PC-3 (cell line): ENCODE measurements at regions not wholly inside any gene's neighbourhood (a gene's known extent, or its start where the extent isn't known, plus 50 kb on each side); places are given as distances from the start of the nearest gene placed in this dataset.

Experiments
- ATAC-seq: fragments of 200-7000 bp; cut with Tn5 transposase; 2 replicates; pipeline ENCODE4 v1.9.1; 2020; ENCODE audit warnings: mild to moderate bottlenecking, moderate library complexity
- BruUV-seq: library from RNA; stranded (reverse); fragments of 400-500 nt; replicated peaks from 2 replicates; lab custom pipeline; 2021; lab: Mats Ljungman, UMichigan
- CTCF ChIA-PET: fragments of 300-600 bp; sonication (Branson Sonifier 250); formaldehyde crosslinking; loops from one replicate; lab custom pipeline; 2022; ENCODE audit warnings: antibody characterized with exemption; lab: Charles Lee
- POLR2A ChIA-PET: fragments of 300-600 bp; sonication (Branson Sonifier 250); formaldehyde crosslinking; loops from one replicate; lab custom pipeline; 2022; ENCODE audit warnings: antibody characterized with exemption; ENCODE audit not compliant: unreplicated experiment; lab: Charles Lee
- DNase-seq: peaks from one replicate; pipeline ENCODE4 v3.0.0-alpha.2; 2015
- H2AFZ ChIP-seq: fragments of 300-600 bp; sonication (generic); 2 replicates; pipeline ENCODE4 v1.6.0; 2016; ENCODE audit warnings: antibody characterized with exemption, low read length
- H3F3A ChIP-seq: fragments of 300-600 bp; sonication (generic); one replicate; pipeline ENCODE4 v1.6.0; 2017; ENCODE audit warnings: antibody characterized with exemption, low read length, control low read depth, mild to moderate bottlenecking; ENCODE audit not compliant: unreplicated experiment
- H3K27ac ChIP-seq: fragments of 300-600 bp; sonication (generic); 2 replicates; pipeline ENCODE4 v1.5.1; 2016; ENCODE audit warnings: mild to moderate bottlenecking, low read length
- H3K27me3 ChIP-seq: fragments of 300-600 bp; sonication (generic); 2 replicates; pipeline ENCODE4 v1.6.1; 2016; ENCODE audit warnings: low read length, mixed read lengths
- H3K36me3 ChIP-seq: fragments of 300-600 bp; sonication (generic); 2 replicates; pipeline ENCODE4 v1.6.1; 2016; ENCODE audit warnings: low read depth, mixed run types, low read length, mixed read lengths
- H3K4me1 ChIP-seq: fragments of 300-600 bp; sonication (generic); 2 replicates; pipeline ENCODE4 v1.5.1; 2016; ENCODE audit warnings: low read length; ENCODE audit not compliant: insufficient read depth
- H3K4me2 ChIP-seq: fragments of 300-600 bp; sonication (generic); 2 replicates; pipeline ENCODE4 v1.6.0; 2016; ENCODE audit warnings: low read length
- H3K4me3 ChIP-seq: fragments of 300-600 bp; sonication (generic); 2 replicates; pipeline ENCODE4 v1.5.1; 2016; ENCODE audit warnings: mild to moderate bottlenecking, low read length, mixed read lengths
- H3K79me2 ChIP-seq: fragments of 300-600 bp; sonication (generic); 2 replicates; pipeline ENCODE4 v1.6.1; 2017; ENCODE audit warnings: low read length, mixed read lengths
- H3K9ac ChIP-seq: fragments of 300-600 bp; sonication (generic); 2 replicates; pipeline ENCODE4 v1.6.0; 2016; ENCODE audit warnings: mild to moderate bottlenecking, low read length
- H3K9me2 ChIP-seq: fragments of 300-600 bp; sonication (generic); replicated peaks from 2 replicates; pipeline ENCODE4 v1.6.1; 2016; ENCODE audit warnings: mixed run types, low read length, mixed read lengths
- H3K9me3 ChIP-seq: fragments of 300-600 bp; sonication (generic); 2 replicates; pipeline ENCODE4 v1.6.1; 2016; ENCODE audit warnings: low read length, mixed read lengths
- H4K20me1 ChIP-seq: fragments of 300-600 bp; sonication (generic); 2 replicates; pipeline ENCODE4 v1.6.1; 2016; ENCODE audit warnings: low read length, mixed read lengths
- CTCF ChIP-seq: fragments of 300-600 bp; sonication (generic); conservative IDR thresholded peaks from 2 replicates; pipeline ENCODE4 v1.5.1; 2017; ENCODE audit warnings: antibody characterized with exemption, low read depth, mild to moderate bottlenecking, low read length
- EZH2 ChIP-seq: fragments of 300-600 bp; sonication (generic); IDR thresholded peaks from one replicate; pipeline ENCODE4 v1.6.1; 2017; ENCODE audit warnings: antibody characterized with exemption, mild to moderate bottlenecking, low read length; ENCODE audit not compliant: unreplicated experiment
- EZH2phosphoT487 ChIP-seq: fragments of 300-600 bp; sonication (generic); IDR thresholded peaks from 2 replicates; pipeline ENCODE4 v1.6.1; 2018; ENCODE audit warnings: mild to moderate bottlenecking, antibody characterized with exemption, low read length, borderline replicate concordance
- intact Hi-C: fragments of 100-400 bp; cut with micrococcal nuclease; formaldehyde crosslinking; loops from 2 replicates; pipeline ENCODE4 v1.9.0; 2023

GRCh38 chrX:44470816-44471215 is 71.8 kb downstream of the FUNDC1 start:
- no peak for DNase-seq
- no peak overlapping the region for H3K27ac ChIP-seq
- no peaks in the 10 kb centered on the region for H3K9me2 ChIP-seq
- intact Hi-C loops: no loop called here
- H2AFZ ChIP-seq: no peak overlapping the region
- H3K36me3 ChIP-seq: no peaks in the 10 kb centered on the region
- H3K79me2 ChIP-seq: no peaks in the 10 kb centered on the region
- POLR2A ChIA-PET: no interaction called here
- no peak for ATAC-seq
- H3K9ac ChIP-seq: no peak overlapping the region
- H3F3A ChIP-seq: no peaks in the 10 kb centered on the region
- no peaks in the 10 kb centered on the region for H4K20me1 ChIP-seq
- TF ChIP-seq EZH2phosphoT487 (no peak), EZH2 (no peak), CTCF (no peak)
- H3K27me3 ChIP-seq: no peaks in the 10 kb centered on the region
- H3K4me1 ChIP-seq: peaks cover 8% of the 10 kb centered on the region; the same call in 1 of the 2 replicates
- H3K4me3 ChIP-seq: no peak overlapping the region
- H3K4me2 ChIP-seq: no peak overlapping the region
- CTCF ChIA-PET: no interaction called here
- no TSS peak for BruUV-seq
- no peaks in the 10 kb centered on the region for H3K9me3 ChIP-seq

- no peak for DNase-seq
- POLR2A ChIA-PET: no interaction called here
Measured at GRCh38 chrX:44462850-44463249, 79.8 kb downstream of the FUNDC1 start.

More at GRCh38 chrX:44462850-44463249, 79.8 kb downstream of the FUNDC1 start:
- TF ChIP-seq EZH2: no peak
- no peak for TF ChIP-seq EZH2phosphoT487
- no peak for TF ChIP-seq CTCF
- Histone ChIP-seq H3K27me3 (no peaks in the 10 kb centered on the region), H2AFZ (no peak overlapping the region), H3K36me3 (no peaks in the 10 kb centered on the region), H3K9ac (no peak overlapping the region), H3K9me3 (no peaks in the 10 kb centered on the region), H3K27ac (no peak overlapping the region), H3F3A (no peaks in the 10 kb centered on the region), H3K4me2 (no peak overlapping the region), H3K79me2 (no peaks in the 10 kb centered on the region), H4K20me1 (no peaks in the 10 kb centered on the region), H3K9me2 (no peaks in the 10 kb centered on the region), H3K4me3 (no peak overlapping the region), H3K4me1 (peaks cover 5% of the 10 kb centered on the region)
- CTCF ChIA-PET: no interaction called here
- intact Hi-C loops: no loop called here
- no TSS peak for BruUV-seq
- no peak for ATAC-seq
